Retinal pigment epithelial cell (primary cell): ENCODE measurements at regions not wholly inside any gene's neighbourhood (a gene's known extent, or its start where the extent isn't known, plus 50 kb on each side); places are given as distances from the start of the nearest gene placed in this dataset.
"Not testable (repeated sequence)": the region's sequence is repeated elsewhere in the genome, so short reads cannot be mapped to it uniquely, and the experiment has no call there.

Experiments
- DNase-seq: peaks from one replicate; pipeline ENCODE4 v3.0.0-alpha.2; 2010; ENCODE audit warnings: low read depth
- H3K4me3 ChIP-seq: 2 replicates; pipeline ENCODE4 v1.5.1; 2011; ENCODE audit warnings: mild to moderate bottlenecking, low read length, control low read depth, moderate library complexity

GRCh38 chr6:57708061-57708460 is 390.6 kb downstream of the PRIM2 start:
- DNase-seq, H3K4me3 ChIP-seq: not testable (repeated sequence)

- H3K4me3 ChIP-seq, DNase-seq: not testable (repeated sequence)
These were observed 405.1 kb downstream of the PRIM2 start for GRCh38 chr6:57722546-57722945.

- DNase-seq, H3K4me3 ChIP-seq: not testable (repeated sequence)
These were observed 406.5 kb downstream of the PRIM2 start for GRCh38 chr6:57723815-57724401.

- H3K4me3 ChIP-seq, DNase-seq: not testable (repeated sequence)
These were observed 412.0 kb downstream of the PRIM2 start for GRCh38 chr6:57729407-57729806.

GRCh38 chr6:57730726-57731125 is 413.3 kb downstream of the PRIM2 start:
- not testable (repeated sequence) for DNase-seq, H3K4me3 ChIP-seq

- not testable (repeated sequence) for DNase-seq, H3K4me3 ChIP-seq
These were observed 430.3 kb downstream of the PRIM2 start for GRCh38 chr6:57747716-57748115.

- not testable (repeated sequence) for H3K4me3 ChIP-seq, DNase-seq
These were observed 442.4 kb downstream of the PRIM2 start for GRCh38 chr6:57759850-57760249.

- peak overlapping the region; percentile 16 for H3K4me3 ChIP-seq
- not testable (repeated sequence) for DNase-seq
These were observed 475.4 kb downstream of the PRIM2 start for GRCh38 chr6:57792720-57793397.

GRCh38 chr6:57793398-57793762 is 475.9 kb downstream of the PRIM2 start:
- H3K4me3 ChIP-seq, DNase-seq: not testable (repeated sequence)

GRCh38 chr6:57799703-57800479 is 482.5 kb downstream of the PRIM2 start:
- H3K4me3 ChIP-seq = peak overlapping the region; percentile 61
- not testable (repeated sequence) for DNase-seq

GRCh38 chr6:57808581-57808980 is 491.2 kb downstream of the PRIM2 start:
- not testable (repeated sequence) for DNase-seq, H3K4me3 ChIP-seq

- not testable (repeated sequence) for DNase-seq
These were observed 492.0 kb downstream of the PRIM2 start for GRCh38 chr6:57809454-57809853.

GRCh38 chr6:57813271-57814075 is 496.0 kb downstream of the PRIM2 start:
- DNase-seq = not testable (repeated sequence)
- H3K4me3 ChIP-seq = peak overlapping the region; percentile 26

More at GRCh38 chr6:57809454-57809853, 492.0 kb downstream of the PRIM2 start:
- H3K4me3 ChIP-seq = not testable (repeated sequence)

GRCh38 chr6:57815826-57816225 is 498.4 kb downstream of the PRIM2 start:
- DNase-seq, H3K4me3 ChIP-seq: not testable (repeated sequence)

- DNase-seq, H3K4me3 ChIP-seq: not testable (repeated sequence)
These were observed 503.9 kb downstream of the PRIM2 start for GRCh38 chr6:57821325-57821724.

- H3K4me3 ChIP-seq = peak overlapping the region; percentile 12
- DNase-seq = not testable (repeated sequence)
These were observed 505.0 kb downstream of the PRIM2 start for GRCh38 chr6:57822448-57822847.
